Uterus (tissue), 3 donors: ENCODE measurements at regions not wholly inside any gene's neighbourhood (a gene's known extent, or its start where the extent isn't known, plus 50 kb on each side); places are given as distances from the start of the nearest gene placed in this dataset.

Experiments
- DNase-seq, 2 donors: peaks; one replicate each; pipeline ENCODE4 v3.0.0-alpha.2; 2019 to 2020
- H3K27ac ChIP-seq, 2 donors: fragments of 200-600 bp; sonication (generic); 1 replicate in 1 of 2; 2 replicates in 1 of 2; pipeline ENCODE4 v1.5.1; 2016 to 2018
- H3K27me3 ChIP-seq, 2 donors: fragments of 200-600 bp; sonication (generic); one replicate each; pipeline ENCODE4 v1.5.1; 2018 to 2019; ENCODE audit warnings: control low read depth in 1 of 2
- H3K36me3 ChIP-seq, 2 donors: fragments of 200-600 bp; sonication (generic); one replicate each; pipeline ENCODE4 v1.5.1; 2019; ENCODE audit warnings: control low read depth in 1 of 2
- H3K4me1 ChIP-seq, 2 donors: fragments of 200-600 bp; sonication (generic); one replicate each; pipeline ENCODE4 v1.5.1; 2018 to 2019; ENCODE audit warnings: control low read depth in 1 of 2
- H3K4me3 ChIP-seq, 2 donors: fragments of 200-600 bp; sonication (generic); 1 replicate in 1 of 2; 2 replicates in 1 of 2; pipeline ENCODE4 v1.5.1; 2018 to 2019; ENCODE audit warnings: mild to moderate bottlenecking in 1 of 2
- H3K9me3 ChIP-seq, 2 donors: fragments of 200-600 bp; sonication (generic); one replicate each; pipeline ENCODE4 v1.5.1; 2019; ENCODE audit warnings: control low read depth in 1 of 2
- CTCF ChIP-seq, 4 experiments: fragments of 200-600 bp in 2 of 4; fragments of 450-650 bp in 2 of 4; sonication (generic) in 2 of 4; IDR thresholded peaks; one replicate each; pipeline ENCODE4 v1.5.1; 2016 to 2019; ENCODE audit warnings: antibody characterized with exemption in 4 of 4, mild to moderate bottlenecking in 2 of 4, moderate library complexity in 1 of 4
- POLR2A ChIP-seq, 2 donors: fragments of 450-650 bp; IDR thresholded peaks; one replicate each; pipeline ENCODE4 v1.6.1; 2016; ENCODE audit warnings: antibody characterized with exemption in 2 of 2, mild to moderate bottlenecking in 1 of 2, moderate library complexity in 1 of 2
- intact Hi-C: fragments of 100-400 bp; cut with DNase I; formaldehyde crosslinking; loops from one replicate; pipeline ENCODE4 v1.15.1; 2023; ENCODE audit warnings: low total_unique reads
- donor health status: DM: yes; HTN: yes; CAD: no.

- intact Hi-C loops = no loop called here
- Histone ChIP-seq H3K27me3 (no peaks in the 10 kb centered on the region), H3K27ac (no peak overlapping the region), H3K36me3 (no peaks in the 10 kb centered on the region), H3K4me3 (no peak overlapping the region), H3K9me3 (no peaks in the 10 kb centered on the region), H3K4me1 (no peaks in the 10 kb centered on the region)
- TF ChIP-seq POLR2A (IDR thresholded peaks at IDR 0.05) = no peak
- TF ChIP-seq CTCF (IDR thresholded peaks at IDR 0.05) = no peak
- DNase-seq = no peak
Measured at GRCh38 chr10:78288663-78289062, 255.0 kb downstream of the RPS24 start.

GRCh38 chr10:78290131-78290750, 256.6 kb downstream of the RPS24 start:
- intact Hi-C loops = no loop called here

GRCh38 chr10:78291722-78292121, 258.1 kb downstream of the RPS24 start:
- Histone ChIP-seq H3K9me3 (no peaks in the 10 kb centered on the region), H3K4me3 (no peak overlapping the region), H3K36me3 (no peaks in the 10 kb centered on the region), H3K4me1 (no peaks in the 10 kb centered on the region), H3K27ac (no peak overlapping the region), H3K27me3 (no peaks in the 10 kb centered on the region)
- intact Hi-C loops = no loop called here
- DNase-seq = no peak
- TF ChIP-seq CTCF (IDR thresholded peaks at IDR 0.05) (no peak), POLR2A (IDR thresholded peaks at IDR 0.05) (no peak)

More at GRCh38 chr10:78290131-78290750, 256.6 kb downstream of the RPS24 start:
- DNase-seq = no peak
- H3K4me1 ChIP-seq = no peaks in the 10 kb centered on the region
- no peaks in the 10 kb centered on the region for H3K9me3 ChIP-seq
- H3K27ac ChIP-seq = no peak overlapping the region
- TF ChIP-seq CTCF (IDR thresholded peaks at IDR 0.05) = no peak
- no peak for TF ChIP-seq POLR2A (IDR thresholded peaks at IDR 0.05)
- H3K4me3 ChIP-seq = no peak overlapping the region
- H3K27me3 ChIP-seq = no peaks in the 10 kb centered on the region
- no peaks in the 10 kb centered on the region for H3K36me3 ChIP-seq

- Histone ChIP-seq H3K36me3 (no peaks in the 10 kb centered on the region), H3K27me3 (no peaks in the 10 kb centered on the region), H3K9me3 (no peaks in the 10 kb centered on the region), H3K27ac (no peak overlapping the region), H3K4me3 (no peak overlapping the region), H3K4me1 (no peaks in the 10 kb centered on the region)
- intact Hi-C loops = no loop called here
- TF ChIP-seq CTCF (IDR thresholded peaks at IDR 0.05) = no peak
- no peak for TF ChIP-seq POLR2A (IDR thresholded peaks at IDR 0.05)
- DNase-seq = no peak
Measured at GRCh38 chr10:78292250-78292981, 258.8 kb downstream of the RPS24 start.
